RPMI8226 (cell line): ENCODE measurements at regions not wholly inside any gene's neighbourhood (a gene's known extent, or its start where the extent isn't known, plus 50 kb on each side); places are given as distances from the start of the nearest gene placed in this dataset.
"Not testable (repeated sequence)": the region's sequence is repeated elsewhere in the genome, so short reads cannot be mapped to it uniquely, and the experiment has no call there.

Experiments
- DNase-seq: peaks from one replicate; pipeline ENCODE4 v3.0.0-alpha.2; 2015

- DNase-seq = no peak
Observed at GRCh38 chr1:29396438-29397255, 160.3 kb downstream of the PTPRU start.

- no peak for DNase-seq
Observed at GRCh38 chr1:29395736-29396437, 159.6 kb downstream of the PTPRU start.

- no peak for DNase-seq
Observed at GRCh38 chr1:29394521-29395225, 158.4 kb downstream of the PTPRU start.

DNA sequence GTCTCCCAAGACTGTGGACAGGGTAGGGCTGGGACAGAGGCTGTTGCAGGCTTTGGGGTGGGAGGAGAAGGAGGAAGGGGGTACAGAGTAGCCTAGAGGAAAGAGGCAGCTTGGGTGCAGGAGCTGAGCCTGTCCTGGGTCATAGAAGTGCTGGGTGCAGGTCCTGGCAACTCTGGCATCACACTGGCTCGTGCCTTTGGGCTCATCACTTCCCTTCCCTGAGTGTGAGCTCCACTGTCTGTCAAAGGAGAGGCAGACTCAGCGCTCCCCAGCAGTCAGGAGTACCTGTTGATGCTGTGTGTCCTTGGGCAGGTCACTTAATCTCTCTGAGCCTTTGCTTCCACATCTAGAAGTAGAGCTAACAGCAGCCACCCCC, 157.1 kb downstream of the PTPRU start:
- DNase-seq = peak; percentile 4

GRCh38 chr1:29392486-29393450, 156.4 kb downstream of the PTPRU start:
- peak; percentile 1 for DNase-seq

- DNase-seq = peak; percentile 2
Observed at GRCh38 chr1:29392036-29392435, 155.7 kb downstream of the PTPRU start.

DNA sequence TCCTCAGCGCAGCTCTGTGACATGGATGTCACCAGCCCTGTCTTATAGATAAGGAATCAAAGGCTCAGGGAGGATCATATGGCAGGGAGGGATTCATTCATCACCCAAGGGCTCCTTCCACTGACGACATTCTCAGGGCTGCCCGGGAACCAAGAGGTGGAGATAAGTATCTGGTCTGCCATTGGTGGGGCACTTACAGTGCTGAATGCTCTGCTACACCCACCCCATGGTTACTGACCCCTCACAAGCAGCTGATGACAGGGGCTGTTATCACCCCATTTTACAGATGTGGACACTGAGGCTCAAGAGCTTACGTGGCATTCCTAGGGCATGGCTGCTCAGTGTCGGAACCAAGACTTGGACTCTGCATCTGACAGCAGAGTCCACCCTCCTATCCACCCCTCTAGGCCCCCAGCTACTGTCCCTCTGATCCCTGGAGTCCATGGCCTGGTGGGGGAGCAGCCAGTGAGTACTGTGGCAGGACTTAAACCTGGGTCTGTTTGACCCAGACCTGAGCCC, 155.1 kb downstream of the PTPRU start:
- no peak for DNase-seq

- peak; percentile 3 for DNase-seq
Observed at GRCh38 chr1:29390491-29391361, 154.4 kb downstream of the PTPRU start.

- DNase-seq = no peak
Observed at GRCh38 chr1:29390075-29390474, 153.8 kb downstream of the PTPRU start.

GRCh38 chr1:29389533-29390041, 153.3 kb downstream of the PTPRU start:
- DNase-seq = peak; percentile 9

GRCh38 chr1:29388884-29389283, 152.6 kb downstream of the PTPRU start:
- peak; percentile 2 for DNase-seq

DNA sequence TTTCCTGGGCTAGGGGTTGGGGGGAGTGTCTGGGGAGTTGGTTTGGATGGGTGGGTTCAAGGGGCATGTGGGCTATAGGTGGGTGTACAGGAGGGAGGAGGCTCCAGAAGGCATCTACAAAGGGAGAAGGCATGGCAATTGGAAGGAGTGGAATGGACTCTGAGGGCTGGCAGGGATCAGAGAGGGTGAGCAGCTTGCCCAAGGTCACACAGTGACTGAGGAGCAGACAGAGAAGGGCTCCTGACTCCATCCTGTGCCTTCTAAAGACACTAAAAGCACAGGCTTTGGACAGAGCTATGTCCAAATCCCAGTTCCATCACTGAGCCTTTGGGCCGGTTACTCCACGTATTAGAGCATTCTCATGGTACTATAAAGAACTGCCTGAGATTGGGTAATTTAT, 151.8 kb downstream of the PTPRU start:
- peak; percentile 1 for DNase-seq

DNA sequence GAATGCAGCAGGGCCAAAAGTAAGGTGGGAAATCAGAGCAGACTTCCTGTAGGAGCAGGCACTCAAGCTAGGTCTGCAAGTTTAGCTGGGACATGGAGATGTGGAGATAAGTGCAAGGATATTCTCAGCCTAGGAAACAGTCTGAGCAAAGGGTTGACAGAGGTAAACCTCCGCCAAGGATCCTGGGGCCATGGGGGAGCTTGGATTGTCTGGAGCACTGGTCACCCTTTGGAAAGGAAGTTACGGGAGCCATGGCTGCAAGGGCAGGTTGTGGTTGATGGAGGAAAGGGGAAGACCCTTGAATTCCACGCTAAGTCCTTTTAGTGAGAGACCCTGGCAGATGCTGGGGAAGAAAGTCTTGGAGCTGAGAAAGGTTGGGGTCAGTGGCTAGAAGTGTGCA, 150.9 kb downstream of the PTPRU start:
- no peak for DNase-seq

DNA sequence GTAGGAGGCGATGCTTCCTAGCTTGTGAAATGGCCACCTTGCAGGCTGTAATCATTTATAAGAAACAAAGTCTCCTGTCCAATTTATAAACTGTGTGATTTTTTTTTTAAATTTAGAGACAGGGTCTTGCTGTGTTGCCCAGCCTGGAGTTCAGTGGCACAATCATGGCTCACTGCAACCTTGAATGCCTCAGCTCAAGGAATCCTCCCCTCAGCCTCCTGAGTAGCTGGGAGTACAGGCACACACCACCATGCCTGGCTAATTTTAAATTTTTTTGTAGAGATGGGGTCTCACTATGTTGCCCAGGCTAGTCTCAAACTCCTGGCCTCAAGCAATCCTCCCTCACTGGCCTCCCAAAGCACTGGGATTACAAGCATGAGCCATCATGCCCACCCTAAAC, 150.1 kb downstream of the PTPRU start:
- DNase-seq = not testable (repeated sequence)

GRCh38 chr1:29385966-29386365, 149.6 kb downstream of the PTPRU start:
- peak; percentile 1 for DNase-seq

GRCh38 chr1:29384496-29385015, 148.2 kb downstream of the PTPRU start:
- DNase-seq = no peak

GRCh38 chr1:29383746-29384371, 147.5 kb downstream of the PTPRU start:
- peak; percentile 0 for DNase-seq

- peak; percentile 1 for DNase-seq
Observed at GRCh38 chr1:29382851-29383745, 146.8 kb downstream of the PTPRU start.

GRCh38 chr1:29381426-29381825, 145.1 kb downstream of the PTPRU start:
- DNase-seq = peak; percentile 1
